ENCODE measurements at regions not wholly inside any gene's neighbourhood (a gene's known extent, or its start where the extent isn't known, plus 50 kb on each side); places are given as distances from the start of the nearest gene placed in this dataset.
"Not testable (repeated sequence)": the region's sequence is repeated elsewhere in the genome, so short reads cannot be mapped to it uniquely, and the experiment has no call there.

GRCh38 chr1:31515936-31516335, 60.4 kb upstream of the TINAGL1 start:
- H3K36me3 ChIP-seq (ENCODE audit: control insufficient read depth in 1 of 2, insufficient read depth in 2 of 2, low read length in 2 of 2): no peaks in the 10 kb centered on the region
- no peak overlapping the region for H4K91ac ChIP-seq (ENCODE audit: low read depth, low read length)
- peaks cover 7% of the 10 kb centered on the region for H3K79me1 ChIP-seq (ENCODE audit: low read length)
- H4K12ac ChIP-seq (ENCODE audit: low read depth, low read length): no peak overlapping the region
- H4K8ac ChIP-seq (ENCODE audit: low read depth, low read length): no peak overlapping the region
- no peak overlapping the region for H3K4me3 ChIP-seq (ENCODE audit: low read depth, low read length)
- H3K14ac ChIP-seq (ENCODE audit: low read length): no peak overlapping the region
- no peaks in the 10 kb centered on the region for H3K79me2 ChIP-seq (ENCODE audit: control insufficient read depth, insufficient read depth, low read length, poor library complexity)
- no peak overlapping the region for H3K4ac ChIP-seq (ENCODE audit: low read depth, low read length)
- H2AFZ ChIP-seq (ENCODE audit: insufficient read depth, low read length, poor library complexity): no peak overlapping the region
- H3K27ac ChIP-seq (ENCODE audit: low read depth, low read length): no peak overlapping the region
- no peak overlapping the region for H2BK120ac ChIP-seq (ENCODE audit: insufficient read depth, low read length, poor library complexity)
- no peak overlapping the region for H2AK5ac ChIP-seq (ENCODE audit: low read length)
- no peaks in the 10 kb centered on the region for H3K27me3 ChIP-seq (ENCODE audit: insufficient read depth, low read length)
- H2BK12ac ChIP-seq (ENCODE audit: low read length): no peak overlapping the region
- H3K9ac ChIP-seq (ENCODE audit: low read length): no peak overlapping the region
- H2BK5ac ChIP-seq (ENCODE audit: low read depth, low read length, poor library complexity): no peak overlapping the region
- no CpG with 5 or more reads among the region's 4 CpGs for WGBS (ENCODE audit: extremely low coverage, insufficient coverage, insufficient read length)
- H3K9me3 ChIP-seq (ENCODE audit: insufficient read depth, low read depth, low read length): no peaks in the 10 kb centered on the region
- no peak overlapping the region for H3K4me2 ChIP-seq (ENCODE audit: low read length)
- H3K18ac ChIP-seq (ENCODE audit: low read length): no peak overlapping the region
- no peak for DNase-seq
- H3K4me1 ChIP-seq (ENCODE audit: control insufficient read depth in 1 of 2, insufficient read depth in 2 of 2, low read length in 2 of 2): peaks cover 12 to 18% of the 10 kb centered on the region in 2 experiments
- no peak overlapping the region for H3K23ac ChIP-seq (ENCODE audit: low read length)

- no peak overlapping the region for H2AFZ ChIP-seq (ENCODE audit: insufficient read depth, low read length, poor library complexity)
- H3K79me1 ChIP-seq (ENCODE audit: low read length): peaks cover 9% of the 10 kb centered on the region
Observed at GRCh38 chr1:31517301-31517700, 59.0 kb upstream of the TINAGL1 start.

GRCh38 chr1:31517986-31518385, 58.3 kb upstream of the TINAGL1 start:
- not testable (repeated sequence) for H3K27ac ChIP-seq (ENCODE audit: low read depth, low read length); H3K4ac ChIP-seq (ENCODE audit: low read depth, low read length); H4K12ac ChIP-seq (ENCODE audit: low read depth, low read length); H3K14ac ChIP-seq (ENCODE audit: low read length); H3K23ac ChIP-seq (ENCODE audit: low read length); H3K18ac ChIP-seq (ENCODE audit: low read length); H2AK5ac ChIP-seq (ENCODE audit: low read length); H3K79me2 ChIP-seq (ENCODE audit: control insufficient read depth, insufficient read depth, low read length, poor library complexity); H3K36me3 ChIP-seq (ENCODE audit: control insufficient read depth in 1 of 2, insufficient read depth in 2 of 2, low read length in 2 of 2); H2AFZ ChIP-seq (ENCODE audit: insufficient read depth, low read length, poor library complexity); H2BK12ac ChIP-seq (ENCODE audit: low read length); H4K91ac ChIP-seq (ENCODE audit: low read depth, low read length); H2BK5ac ChIP-seq (ENCODE audit: low read depth, low read length, poor library complexity); DNase-seq; H3K4me3 ChIP-seq (ENCODE audit: low read depth, low read length); H3K79me1 ChIP-seq (ENCODE audit: low read length); H3K9me3 ChIP-seq (ENCODE audit: insufficient read depth, low read depth, low read length); H3K4me1 ChIP-seq (ENCODE audit: control insufficient read depth in 1 of 2, insufficient read depth in 2 of 2, low read length in 2 of 2); H3K9ac ChIP-seq (ENCODE audit: low read length); H2BK120ac ChIP-seq (ENCODE audit: insufficient read depth, low read length, poor library complexity); H3K4me2 ChIP-seq (ENCODE audit: low read length); H3K27me3 ChIP-seq (ENCODE audit: insufficient read depth, low read length); H4K8ac ChIP-seq (ENCODE audit: low read depth, low read length)
- no CpG with 5 or more reads among the region's 2 CpGs for WGBS (ENCODE audit: extremely low coverage, insufficient coverage, insufficient read length)

More at GRCh38 chr1:31517301-31517700, 59.0 kb upstream of the TINAGL1 start:
- H3K4me1 ChIP-seq (ENCODE audit: control insufficient read depth in 1 of 2, insufficient read depth in 2 of 2, low read length in 2 of 2): peaks cover 7% of the 10 kb centered on the region in 2 experiments
- no peak overlapping the region for H4K8ac ChIP-seq (ENCODE audit: low read depth, low read length)
- no peak overlapping the region for H3K4ac ChIP-seq (ENCODE audit: low read depth, low read length)
- DNase-seq: no peak
- peak overlapping the region; percentile 30 for H2BK12ac ChIP-seq (ENCODE audit: low read length)
- H3K9me3 ChIP-seq (ENCODE audit: insufficient read depth, low read depth, low read length): no peaks in the 10 kb centered on the region
- no peak overlapping the region for H3K23ac ChIP-seq (ENCODE audit: low read length)
- H3K4me3 ChIP-seq (ENCODE audit: low read depth, low read length): no peak overlapping the region
- no peaks in the 10 kb centered on the region for H3K79me2 ChIP-seq (ENCODE audit: control insufficient read depth, insufficient read depth, low read length, poor library complexity)
- peak overlapping the region; percentile 26 for H2AK5ac ChIP-seq (ENCODE audit: low read length)
- H2BK5ac ChIP-seq (ENCODE audit: low read depth, low read length, poor library complexity): no peak overlapping the region
- H3K14ac ChIP-seq (ENCODE audit: low read length): no peak overlapping the region
- no peaks in the 10 kb centered on the region for H3K27me3 ChIP-seq (ENCODE audit: insufficient read depth, low read length)
- no peak overlapping the region for H2BK120ac ChIP-seq (ENCODE audit: insufficient read depth, low read length, poor library complexity)
- no peak overlapping the region for H3K9ac ChIP-seq (ENCODE audit: low read length)
- no peaks in the 10 kb centered on the region for H3K36me3 ChIP-seq (ENCODE audit: control insufficient read depth in 1 of 2, insufficient read depth in 2 of 2, low read length in 2 of 2)
- H4K12ac ChIP-seq (ENCODE audit: low read depth, low read length): no peak overlapping the region
- H4K91ac ChIP-seq (ENCODE audit: low read depth, low read length): no peak overlapping the region
- no CpG with 5 or more reads among the region's 5 CpGs for WGBS (ENCODE audit: extremely low coverage, insufficient coverage, insufficient read length)
- no peak overlapping the region for H3K27ac ChIP-seq (ENCODE audit: low read depth, low read length)
- no peak overlapping the region for H3K18ac ChIP-seq (ENCODE audit: low read length)
- H3K4me2 ChIP-seq (ENCODE audit: low read length): no peak overlapping the region

DNA sequence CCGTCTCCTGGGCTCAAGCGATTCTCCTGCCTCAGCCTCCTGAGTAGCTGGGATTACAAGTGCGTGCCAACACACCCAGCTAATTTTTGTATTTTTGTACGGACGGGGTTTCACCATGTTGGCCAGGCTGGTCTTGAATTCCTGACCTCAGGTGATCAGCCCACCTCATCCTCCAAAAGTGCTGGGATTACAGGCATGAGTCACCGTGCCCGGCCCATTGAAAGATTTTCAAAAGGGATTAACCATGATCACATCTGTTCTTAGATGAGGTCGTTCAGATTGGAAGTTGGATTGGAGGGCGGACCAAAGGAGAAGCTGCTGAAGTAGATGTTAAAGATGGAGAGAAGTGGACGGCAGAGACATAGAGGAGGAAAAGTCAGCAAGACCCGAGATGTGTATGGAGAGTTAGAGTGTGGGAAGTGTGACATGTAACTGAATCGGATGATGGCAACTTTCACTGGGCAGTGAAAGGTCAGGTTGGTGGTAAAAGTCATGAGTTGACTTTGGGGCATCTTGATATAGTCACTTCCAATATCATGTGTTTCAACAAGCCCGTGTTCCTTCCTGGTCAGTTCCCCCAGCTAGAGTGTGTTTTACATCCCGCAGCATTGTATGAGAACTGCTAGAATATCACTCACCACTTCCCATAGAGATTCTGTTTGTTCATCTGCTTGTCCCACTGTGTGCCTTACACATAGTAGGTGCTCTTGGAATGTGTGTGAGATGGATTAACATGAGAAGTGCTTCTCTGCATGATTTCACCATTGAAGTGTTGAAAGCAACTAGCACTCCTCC, 54.4 kb upstream of the TINAGL1 start:
- H2BK120ac ChIP-seq (ENCODE audit: insufficient read depth, low read length, poor library complexity): no peak overlapping the region
- H3K14ac ChIP-seq (ENCODE audit: low read length): no peak overlapping the region
- H2BK12ac ChIP-seq (ENCODE audit: low read length): peak overlapping the region; percentile 8
- H2AFZ ChIP-seq (ENCODE audit: insufficient read depth, low read length, poor library complexity): no peak overlapping the region
- H4K8ac ChIP-seq (ENCODE audit: low read depth, low read length): no peak overlapping the region
- H3K27ac ChIP-seq (ENCODE audit: low read depth, low read length): no peak overlapping the region
- no peak overlapping the region for H2AK5ac ChIP-seq (ENCODE audit: low read length)
- no CpG with 5 or more reads among the region's 14 CpGs for WGBS (ENCODE audit: extremely low coverage, insufficient coverage, insufficient read length)
- DNase-seq: peak; percentile 56 to 70
- no peak overlapping the region for H3K4me2 ChIP-seq (ENCODE audit: low read length)
- no peak overlapping the region for H3K4me3 ChIP-seq (ENCODE audit: low read depth, low read length)
- no peaks in the 10 kb centered on the region for H3K79me2 ChIP-seq (ENCODE audit: control insufficient read depth, insufficient read depth, low read length, poor library complexity)
- no peak overlapping the region for H4K12ac ChIP-seq (ENCODE audit: low read depth, low read length)
- peaks cover 11% of the 10 kb centered on the region for H3K79me1 ChIP-seq (ENCODE audit: low read length)
- H3K23ac ChIP-seq (ENCODE audit: low read length): no peak overlapping the region
- no peaks in the 10 kb centered on the region for H3K27me3 ChIP-seq (ENCODE audit: insufficient read depth, low read length)
- H3K36me3 ChIP-seq (ENCODE audit: control insufficient read depth in 1 of 2, insufficient read depth in 2 of 2, low read length in 2 of 2): no peaks in the 10 kb centered on the region
- no peaks in the 10 kb centered on the region for H3K9me3 ChIP-seq (ENCODE audit: insufficient read depth, low read depth, low read length)
- no peak overlapping the region for H3K4ac ChIP-seq (ENCODE audit: low read depth, low read length)
- H3K18ac ChIP-seq (ENCODE audit: low read length): no peak overlapping the region
- H4K91ac ChIP-seq (ENCODE audit: low read depth, low read length): peak overlapping the region; percentile 54
- H3K4me1 ChIP-seq (ENCODE audit: control insufficient read depth in 1 of 2, insufficient read depth in 2 of 2, low read length in 2 of 2): peaks cover 0 to 7% of the 10 kb centered on the region in 2 experiments
- H3K9ac ChIP-seq (ENCODE audit: low read length): no peak overlapping the region
- H2BK5ac ChIP-seq (ENCODE audit: low read depth, low read length, poor library complexity): no peak overlapping the region

Data from trophoblast cell (in vitro differentiated cells and primary cell).